ENCODE measurements at regions not wholly inside any gene's neighbourhood (a gene's known extent, or its start where the extent isn't known, plus 50 kb on each side); places are given as distances from the start of the nearest gene placed in this dataset.
"Not testable (repeated sequence)": the region's sequence is repeated elsewhere in the genome, so short reads cannot be mapped to it uniquely, and the experiment has no call there.

DNA sequence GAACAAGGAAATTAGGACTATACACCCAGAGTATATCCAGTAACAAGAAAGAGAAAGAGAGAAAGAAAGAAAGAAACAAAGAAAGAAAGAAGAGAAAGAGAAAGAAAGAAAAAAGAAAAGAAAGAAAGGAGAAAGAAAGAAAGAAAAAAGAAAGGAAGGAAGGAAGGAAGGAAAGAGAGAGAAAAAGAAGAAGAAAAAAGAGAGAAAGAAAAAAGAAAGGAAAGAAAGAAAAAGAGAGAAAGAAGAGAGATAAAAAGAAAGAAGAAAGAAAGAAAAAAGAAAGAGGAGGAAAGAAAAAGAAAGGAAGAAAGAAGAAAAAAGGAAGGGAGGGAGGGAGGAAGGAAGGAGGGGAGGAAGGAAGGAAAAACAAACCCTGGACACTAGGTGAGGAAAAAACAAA, 981.8 kb downstream of the TBC1D32 start:
- DNase-seq = no peak

GRCh38 chr6:120348926-120349325, 985.4 kb downstream of the TBC1D32 start:
- no peak for DNase-seq

DNA sequence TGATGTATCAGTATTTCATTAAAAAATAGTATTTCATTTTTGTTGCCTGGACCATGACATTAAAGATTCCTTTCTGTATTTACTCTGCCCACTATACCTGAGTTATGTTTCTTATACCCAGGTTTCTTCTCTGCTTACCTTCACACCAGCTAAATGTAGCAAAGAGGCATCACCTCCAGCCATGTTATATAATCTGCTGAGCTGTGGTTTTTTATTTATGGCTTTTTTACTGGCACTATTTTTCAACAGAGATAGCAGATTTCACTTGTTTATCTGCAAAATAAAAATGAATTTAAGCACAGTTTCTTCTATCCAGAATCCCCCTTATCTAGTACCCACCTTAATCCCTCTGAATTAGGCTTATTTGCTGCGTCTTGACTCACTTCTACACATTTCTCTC, 979.0 kb upstream of the MAN1A1 start:
- no peak for DNase-seq

DNA sequence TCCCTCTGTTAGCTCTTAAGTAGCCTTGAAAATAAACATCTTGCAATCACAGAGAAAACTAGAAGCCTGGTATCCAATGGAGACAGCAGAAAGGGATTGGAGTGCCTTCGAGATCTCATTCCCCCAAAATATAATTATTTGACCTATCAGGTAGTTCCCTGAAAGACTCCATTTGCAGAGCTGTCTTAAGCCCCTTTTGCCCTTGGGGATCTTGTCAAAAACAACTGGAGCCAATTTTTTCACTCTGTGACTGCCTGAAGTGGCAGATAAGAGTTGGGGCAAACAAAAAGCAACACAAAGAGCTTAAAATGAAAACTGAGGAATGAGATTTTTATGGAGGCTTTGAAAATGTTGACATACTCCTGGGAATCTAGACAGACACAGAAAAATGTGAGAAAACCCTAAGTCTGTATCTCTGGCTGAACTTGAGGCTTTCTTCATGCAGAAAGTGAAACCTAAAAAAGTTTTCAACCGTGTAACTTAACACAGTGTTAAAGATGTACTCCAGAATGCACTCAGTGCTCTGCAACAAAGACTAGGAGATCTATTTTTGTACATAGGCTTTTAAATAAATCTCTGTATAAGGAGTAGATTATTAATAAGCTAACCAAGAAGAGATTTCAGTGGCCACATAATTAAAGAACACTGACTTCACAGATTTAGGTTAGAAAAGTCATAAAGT, 971.1 kb upstream of the MAN1A1 start:
- DNase-seq = no peak

DNA sequence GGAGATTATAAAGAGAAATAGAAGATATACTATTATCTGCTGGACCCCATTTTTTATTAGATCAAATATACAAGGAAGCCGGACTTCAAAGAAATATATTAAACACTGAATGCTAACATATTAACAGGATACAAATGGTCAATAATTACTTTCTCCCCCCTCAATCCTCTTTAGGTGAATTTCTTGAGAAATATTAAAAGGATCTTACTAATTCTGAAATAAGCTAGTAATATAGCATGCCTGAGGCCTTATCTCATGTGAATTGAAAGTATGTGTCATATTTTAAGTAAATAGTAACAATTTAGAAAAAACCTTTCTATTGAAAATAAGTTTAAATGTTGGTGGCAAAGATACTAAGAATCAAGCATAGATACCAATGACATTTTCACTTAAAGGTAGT, 954.7 kb upstream of the MAN1A1 start:
- DNase-seq = no peak

- DNase-seq = no peak
These were observed 954.0 kb upstream of the MAN1A1 start for GRCh38 chr6:120303527-120303926.

GRCh38 chr6:120302041-120302440, 952.5 kb upstream of the MAN1A1 start:
- no peak for DNase-seq

DNA sequence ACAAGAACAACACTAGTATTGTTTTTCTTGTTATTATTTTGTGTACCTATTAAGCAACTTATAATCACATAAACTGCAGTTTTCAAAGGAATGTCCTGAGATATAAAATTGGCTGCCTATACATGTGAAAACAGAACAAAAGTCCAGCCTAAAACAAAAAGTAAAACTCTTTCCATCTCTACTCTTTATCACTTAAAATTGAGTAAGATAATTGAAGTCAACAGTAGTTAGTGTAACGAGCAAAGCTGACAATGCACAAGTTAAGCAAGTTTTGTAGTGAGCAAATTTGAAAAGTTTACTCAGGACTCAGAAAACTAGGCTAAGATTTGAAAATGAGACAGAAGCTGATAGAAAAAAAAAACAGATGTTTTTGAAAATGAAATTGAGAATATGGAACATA, 941.4 kb upstream of the MAN1A1 start:
- no peak for DNase-seq

DNA sequence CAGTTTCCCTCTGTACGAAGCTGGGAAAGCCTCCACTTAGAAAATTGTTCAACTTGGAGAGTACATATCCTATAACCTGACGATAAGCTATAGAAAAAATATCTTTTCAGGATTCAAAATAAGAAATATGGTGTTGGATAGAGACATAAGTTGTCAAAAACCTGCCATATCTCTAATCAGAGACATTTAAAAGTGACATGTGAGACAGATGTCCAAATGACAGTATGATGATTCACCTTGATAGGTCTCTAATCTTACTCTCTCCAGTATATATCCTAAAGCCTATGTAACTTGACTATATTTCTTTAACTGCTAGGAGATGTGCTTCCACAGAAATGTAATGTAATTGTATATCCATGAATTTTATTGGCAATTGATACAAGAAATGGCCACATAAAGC, 932.4 kb upstream of the MAN1A1 start:
- DNase-seq = no peak

DNA sequence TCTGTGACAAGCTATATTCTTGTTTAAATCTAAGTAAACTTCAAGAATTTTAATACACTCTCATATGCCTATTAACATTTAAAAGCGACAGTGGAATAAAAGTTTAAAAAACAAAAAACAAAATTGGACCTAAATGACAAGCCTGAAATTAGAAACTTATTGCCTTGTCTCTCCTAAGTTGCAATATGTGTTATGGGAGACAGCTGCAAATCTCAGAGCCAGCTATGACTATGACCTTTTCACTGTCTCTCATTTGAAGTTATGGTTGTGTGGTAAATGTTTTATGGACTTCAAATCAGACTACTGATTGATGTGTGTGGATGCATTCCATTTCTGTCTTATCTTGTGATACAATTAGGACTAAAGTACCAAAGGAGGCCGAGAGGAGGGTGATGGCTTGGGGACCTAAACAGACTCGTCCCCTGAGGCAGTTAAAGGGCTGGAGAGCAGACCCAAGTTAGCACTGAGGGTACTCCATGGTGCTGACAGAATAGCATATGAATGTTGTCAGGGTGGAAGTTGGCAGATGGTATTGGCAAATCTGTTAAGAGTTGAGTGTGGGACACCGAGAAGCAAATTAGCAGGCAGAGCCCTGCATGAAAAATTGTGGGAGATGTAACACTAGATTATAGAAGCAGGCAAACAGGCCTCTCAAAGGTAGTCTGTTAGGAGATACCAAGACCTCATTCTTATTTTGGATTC, 930.1 kb upstream of the MAN1A1 start:
- no peak for DNase-seq

DNA sequence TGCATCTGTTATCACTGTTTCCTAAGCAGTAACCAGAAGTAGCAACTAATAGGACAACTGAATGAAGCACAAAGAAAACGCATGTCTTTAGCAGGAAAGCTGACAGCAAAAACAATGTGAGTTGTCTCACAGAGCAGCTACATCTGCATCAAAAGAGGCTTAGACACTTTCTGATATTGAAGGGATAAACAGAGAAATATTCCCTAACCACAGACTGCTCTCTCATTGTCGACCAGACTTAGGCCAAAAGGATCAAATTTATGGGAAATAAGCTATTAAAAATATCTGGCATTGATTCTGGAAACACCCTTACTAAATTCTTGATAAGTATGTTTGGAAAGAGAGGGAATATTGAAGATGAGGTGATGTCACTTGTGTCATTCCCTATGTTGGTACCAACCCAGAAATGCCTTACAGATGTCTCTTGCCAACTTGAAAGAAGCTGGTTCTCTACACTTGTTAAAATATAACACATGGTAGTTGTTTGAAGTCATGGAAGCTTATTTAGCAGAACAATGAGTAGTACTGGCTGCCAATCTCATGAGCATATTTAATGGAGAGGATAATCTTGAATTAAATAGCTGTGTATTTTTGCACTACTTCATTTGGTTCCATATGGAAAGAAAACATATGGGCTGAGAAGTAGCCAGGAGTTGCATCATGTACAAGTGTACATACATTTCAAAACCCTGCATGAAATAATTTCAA, 929.3 kb upstream of the MAN1A1 start:
- no peak for DNase-seq

GRCh38 chr6:120274547-120274946, 925.0 kb upstream of the MAN1A1 start:
- no peak for DNase-seq

GRCh38 chr6:120273411-120273810, 923.9 kb upstream of the MAN1A1 start:
- no peak for DNase-seq

DNA sequence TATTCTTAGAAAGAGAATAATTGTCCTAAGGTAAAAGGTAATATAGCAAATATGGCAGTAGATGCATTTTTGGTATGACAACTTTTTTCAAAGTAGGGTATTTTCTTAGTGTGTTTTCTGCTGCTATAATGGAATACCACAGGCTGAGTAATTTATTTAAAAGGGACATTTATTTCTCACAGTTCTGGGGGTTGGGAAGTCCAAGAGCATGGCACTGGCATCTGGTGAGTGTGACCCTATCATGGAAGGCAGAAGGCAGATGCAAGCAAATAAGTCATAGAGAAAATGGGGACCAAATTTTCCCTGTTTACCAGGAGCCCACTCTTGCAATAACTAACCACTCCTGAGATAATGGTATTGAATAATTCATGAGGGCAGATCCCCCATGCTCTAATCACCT, 922.5 kb upstream of the MAN1A1 start:
- no peak for DNase-seq

- not testable (repeated sequence) for DNase-seq
These were observed 918.7 kb upstream of the MAN1A1 start for GRCh38 chr6:120268256-120268655.

GRCh38 chr6:120262354-120262753, 912.8 kb upstream of the MAN1A1 start:
- DNase-seq = no peak

DNA sequence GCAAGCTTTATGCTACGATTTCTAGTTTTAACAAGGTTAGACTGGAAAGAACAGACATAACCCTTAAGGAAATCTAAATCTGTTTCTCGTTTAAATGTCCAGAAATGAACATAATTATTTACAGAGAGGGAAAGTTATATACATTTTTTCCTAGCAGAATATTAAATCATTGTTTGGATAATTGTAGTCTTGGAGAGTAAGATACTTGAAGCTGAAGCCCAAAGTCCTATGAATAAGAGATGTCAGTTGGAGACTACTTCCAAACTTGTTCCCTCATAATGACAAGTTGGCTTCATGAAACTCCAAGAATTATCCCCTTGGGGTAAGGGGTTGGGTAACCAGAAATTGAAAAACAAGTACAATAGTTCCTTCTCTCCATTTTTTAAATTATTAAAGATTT, 911.1 kb upstream of the MAN1A1 start:
- DNase-seq = no peak

DNA sequence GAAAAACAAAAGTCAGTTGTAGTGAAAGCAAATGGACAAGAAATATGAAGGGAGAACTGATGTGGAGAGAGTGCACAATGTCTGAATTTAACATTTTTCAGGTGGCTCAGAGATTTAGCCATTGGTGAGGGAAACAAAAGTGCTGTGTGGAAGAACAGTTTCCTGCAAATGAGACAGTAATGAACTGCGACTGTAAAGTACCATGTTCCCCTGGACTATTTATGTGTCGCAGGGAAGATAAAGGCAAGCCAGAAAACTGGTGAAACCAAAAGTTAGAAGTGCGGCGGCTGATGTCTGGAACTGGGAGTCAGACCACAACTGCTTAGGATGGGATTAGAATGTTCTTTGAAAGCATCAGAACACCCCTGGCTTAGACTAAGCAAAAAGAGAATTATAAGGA, 905.1 kb upstream of the MAN1A1 start:
- DNase-seq = no peak

- no peak for DNase-seq
These were observed 898.9 kb upstream of the MAN1A1 start for GRCh38 chr6:120248451-120248850.

GRCh38 chr6:120237221-120237620, 887.7 kb upstream of the MAN1A1 start:
- no peak for DNase-seq

DNA sequence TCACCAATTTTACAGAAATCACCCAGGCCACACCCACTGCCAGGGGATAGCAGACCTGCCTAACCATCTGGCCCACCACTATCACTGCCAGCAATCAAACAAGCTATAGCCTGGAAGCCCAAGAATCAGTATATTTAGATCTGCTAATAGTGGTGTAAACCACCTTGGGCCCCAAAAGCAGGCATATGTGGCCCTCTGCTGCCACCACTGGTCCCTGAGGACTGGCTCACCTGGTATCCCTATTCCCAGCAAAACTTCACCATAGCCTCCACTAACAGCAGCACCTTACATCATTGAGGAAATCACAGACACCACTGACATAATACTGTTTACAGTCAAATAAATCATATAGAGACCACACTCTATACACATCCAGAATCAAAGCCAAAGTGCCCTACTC, 880.4 kb upstream of the MAN1A1 start:
- no peak for DNase-seq

- DNase-seq = no peak
These were observed 878.7 kb upstream of the MAN1A1 start for GRCh38 chr6:120228297-120228696.

- no peak for DNase-seq
These were observed 869.8 kb upstream of the MAN1A1 start for GRCh38 chr6:120219339-120219738.

- DNase-seq = no peak
These were observed 864.5 kb upstream of the MAN1A1 start for GRCh38 chr6:120214088-120214499.

Data from T-helper 2 cell (primary cell).